ENCODE measurements at regions not wholly inside any gene's neighbourhood (a gene's known extent, or its start where the extent isn't known, plus 50 kb on each side); places are given as distances from the start of the nearest gene placed in this dataset.

GRCh38 chr6:125658759-125659431 lies 90.5 kb upstream of the HEY2 start:
- DNase-seq = no peak
- H3K9me3 ChIP-seq = no peaks in the 10 kb centered on the region
- H3K36me3 ChIP-seq (ENCODE audit: low read depth, missing control alignments) = no peaks in the 10 kb centered on the region
- no peaks in the 10 kb centered on the region for H3K4me1 ChIP-seq
- H3K27me3 ChIP-seq = no peaks in the 10 kb centered on the region
- H3K4me3 ChIP-seq = no peak overlapping the region
- TF ChIP-seq POLR2A (IDR thresholded peaks at IDR 0.05) (no peak), CTCF (IDR thresholded peaks at IDR 0.05) (no peak)
- intact Hi-C loops (cut with DNase I; ENCODE audit: low total_unique reads) = no loop called here
- H3K27ac ChIP-seq = no peak overlapping the region
- 75 to 90% methylated on average over 3 to 4 of the region's 4 CpGs for WGBS, 2 donors

- H3K9me3 ChIP-seq = no peaks in the 10 kb centered on the region
- intact Hi-C loops (cut with DNase I; ENCODE audit: low total_unique reads) = no loop called here
- H3K4me3 ChIP-seq = no peak overlapping the region
- no peaks in the 10 kb centered on the region for H3K4me1 ChIP-seq
- no peak for DNase-seq
- TF ChIP-seq CTCF (IDR thresholded peaks at IDR 0.05) (no peak), POLR2A (IDR thresholded peaks at IDR 0.05) (no peak)
- no peak overlapping the region for H3K27ac ChIP-seq
- no peaks in the 10 kb centered on the region for H3K27me3 ChIP-seq
- no peaks in the 10 kb centered on the region for H3K36me3 ChIP-seq (ENCODE audit: low read depth, missing control alignments)
- WGBS, 2 donors = 88 to 100% methylated on average over 1 of the region's 1 CpG
Measured at GRCh38 chr6:125659887-125660286, 89.5 kb upstream of the HEY2 start.

- no peaks in the 10 kb centered on the region for H3K4me1 ChIP-seq
- 79 to 81% methylated on average over 4 of the region's 4 CpGs for WGBS, 2 donors
- no peaks in the 10 kb centered on the region for H3K36me3 ChIP-seq (ENCODE audit: low read depth, missing control alignments)
- no peak overlapping the region for H3K27ac ChIP-seq
- no peaks in the 10 kb centered on the region for H3K9me3 ChIP-seq
- no peak for DNase-seq
- no peaks in the 10 kb centered on the region for H3K27me3 ChIP-seq
- no peak for TF ChIP-seq POLR2A (IDR thresholded peaks at IDR 0.05)
- TF ChIP-seq CTCF (IDR thresholded peaks at IDR 0.05) = no peak
- H3K4me3 ChIP-seq = no peak overlapping the region
- intact Hi-C loops (cut with DNase I; ENCODE audit: low total_unique reads) = no loop called here
Measured at GRCh38 chr6:125662296-125662695, 87.1 kb upstream of the HEY2 start.

GRCh38 chr6:125665295-125665814 lies 84.1 kb upstream of the HEY2 start:
- no peaks in the 10 kb centered on the region for H3K9me3 ChIP-seq
- WGBS, 2 donors = 77 to 78% methylated on average over 5 of the region's 5 CpGs
- no peak overlapping the region for H3K27ac ChIP-seq
- H3K27me3 ChIP-seq = no peaks in the 10 kb centered on the region
- H3K36me3 ChIP-seq (ENCODE audit: low read depth, missing control alignments) = no peaks in the 10 kb centered on the region
- no peaks in the 10 kb centered on the region for H3K4me1 ChIP-seq
- no peak for DNase-seq
- intact Hi-C loops (cut with DNase I; ENCODE audit: low total_unique reads) = no loop called here
- TF ChIP-seq POLR2A (IDR thresholded peaks at IDR 0.05) = no peak
- TF ChIP-seq CTCF (IDR thresholded peaks at IDR 0.05) = no peak
- no peak overlapping the region for H3K4me3 ChIP-seq

GRCh38 chr6:125667326-125667725 lies 82.1 kb upstream of the HEY2 start:
- Histone ChIP-seq H3K27me3 (no peaks in the 10 kb centered on the region), H3K27ac (no peak overlapping the region), H3K36me3 (ENCODE audit: low read depth, missing control alignments) (no peaks in the 10 kb centered on the region), H3K4me3 (no peak overlapping the region), H3K9me3 (no peaks in the 10 kb centered on the region), H3K4me1 (no peaks in the 10 kb centered on the region)
- intact Hi-C loops (cut with DNase I; ENCODE audit: low total_unique reads) = no loop called here
- DNase-seq = no peak
- TF ChIP-seq POLR2A (IDR thresholded peaks at IDR 0.05) (no peak), CTCF (IDR thresholded peaks at IDR 0.05) (no peak)
- WGBS, 2 donors = 95 to 97% methylated on average over 6 of the region's 6 CpGs
